ENCODE measurements at regions not wholly inside any gene's neighbourhood (a gene's known extent, or its start where the extent isn't known, plus 50 kb on each side); places are given as distances from the start of the nearest gene placed in this dataset.

GRCh38 chr6:98156580-98156979 lies 677.8 kb upstream of the POU3F2 start:
- no peak overlapping the region for H3K27ac ChIP-seq (ENCODE audit: low read length in 2 of 2)
- WGBS (ENCODE audit: insufficient coverage) = 94% methylated on average over 2 of the region's 2 CpGs
- H3K36me3 ChIP-seq (replicated peaks in 1 of 2; ENCODE audit: control extremely low read depth in 1 of 2, control insufficient read depth in 1 of 2, extremely low read depth in 1 of 2, insufficient read depth in 2 of 2, low read length in 1 of 2) = no peaks in the 10 kb centered on the region
- intact Hi-C loops (cut with micrococcal nuclease) = no loop called here
- no peak overlapping the region for H2AFZ ChIP-seq (ENCODE audit: insufficient read depth, low read depth, low read length, poor library complexity, severe bottlenecking)
- no peak overlapping the region for H3K9ac ChIP-seq (ENCODE audit: low read length)
- H4K20me1 ChIP-seq (ENCODE audit: control insufficient read depth, insufficient read depth, low read length, poor library complexity, severe bottlenecking) = no peaks in the 10 kb centered on the region
- peaks cover 0 to 6% (median 0%) of the 10 kb centered on the region in 3 donors for H3K9me3 ChIP-seq (ENCODE audit: control extremely low read depth in 1 of 3, control insufficient read depth in 2 of 3, insufficient read depth in 1 of 3, low read length in 2 of 3)
- TF ChIP-seq CTCF (IDR thresholded peaks at IDR 0.05) (no peak), EZH2 (IDR thresholded peaks at IDR 0.05; ENCODE audit: borderline replicate concordance, insufficient read depth, low read depth, low read length, poor library complexity, severe bottlenecking) (no peak)
- H3K4me3 ChIP-seq (ENCODE audit: control extremely low read depth in 1 of 5, extremely low read depth in 1 of 5, insufficient read depth in 1 of 5, low read depth in 2 of 5, low read length in 4 of 5) = no peak overlapping the region
- ChIA-PET CTCF (no interaction called here), POLR2A (no interaction called here)
- no peaks in the 10 kb centered on the region for H3K27me3 ChIP-seq (replicated peaks in 1 of 4; ENCODE audit: control extremely low read depth in 1 of 4, control insufficient read depth in 3 of 4, insufficient read depth in 4 of 4, low read length in 3 of 4)
- H3K4me1 ChIP-seq (ENCODE audit: control insufficient read depth in 2 of 2, insufficient read depth in 2 of 2, low read length in 2 of 2) = no peaks in the 10 kb centered on the region
- no peak overlapping the region for H3K27ac Mint-ChIP-seq
- ATAC-seq (ENCODE audit: low read depth) (no peak), DNase-seq (no peak)
- H3K9me3 Mint-ChIP-seq (ENCODE audit: insufficient read depth) = peaks cover 7% of the 10 kb centered on the region
- no peak overlapping the region for H3K4me2 ChIP-seq (replicated peaks; ENCODE audit: low read depth, low read length, poor library complexity, severe bottlenecking)
- no peaks in the 10 kb centered on the region for H3K27me3 Mint-ChIP-seq
- H3K4me3 Mint-ChIP-seq = no peak overlapping the region
- H3K4me1 Mint-ChIP-seq = no peaks in the 10 kb centered on the region
- H3K79me2 ChIP-seq (ENCODE audit: control insufficient read depth, insufficient read depth, low read length) = no peaks in the 10 kb centered on the region

- ChIA-PET POLR2A (no interaction called here), CTCF (no interaction called here)
- Histone ChIP-seq H3K27ac (ENCODE audit: low read length in 2 of 2) (no peak overlapping the region), H3K27me3 (replicated peaks in 1 of 4; ENCODE audit: control extremely low read depth in 1 of 4, control insufficient read depth in 3 of 4, insufficient read depth in 4 of 4, low read length in 3 of 4) (no peaks in the 10 kb centered on the region), H3K9me3 (ENCODE audit: control extremely low read depth in 1 of 3, control insufficient read depth in 2 of 3, insufficient read depth in 1 of 3, low read length in 2 of 3) (peaks cover 0 to 3% (median 0%) of the 10 kb centered on the region in 3 donors), H3K4me3 (ENCODE audit: control extremely low read depth in 1 of 5, extremely low read depth in 1 of 5, insufficient read depth in 1 of 5, low read depth in 2 of 5, low read length in 4 of 5) (no peak overlapping the region), H3K4me1 (ENCODE audit: control insufficient read depth in 2 of 2, insufficient read depth in 2 of 2, low read length in 2 of 2) (no peaks in the 10 kb centered on the region), H3K9ac (ENCODE audit: low read length) (no peak overlapping the region), H2AFZ (ENCODE audit: insufficient read depth, low read depth, low read length, poor library complexity, severe bottlenecking) (no peak overlapping the region), H3K36me3 (replicated peaks in 1 of 2; ENCODE audit: control extremely low read depth in 1 of 2, control insufficient read depth in 1 of 2, extremely low read depth in 1 of 2, insufficient read depth in 2 of 2, low read length in 1 of 2) (no peaks in the 10 kb centered on the region), H4K20me1 (ENCODE audit: control insufficient read depth, insufficient read depth, low read length, poor library complexity, severe bottlenecking) (no peaks in the 10 kb centered on the region), H3K79me2 (ENCODE audit: control insufficient read depth, insufficient read depth, low read length) (no peaks in the 10 kb centered on the region), H3K4me2 (replicated peaks; ENCODE audit: low read depth, low read length, poor library complexity, severe bottlenecking) (no peak overlapping the region)
- intact Hi-C loops (cut with micrococcal nuclease) = no loop called here
- H3K9me3 Mint-ChIP-seq (ENCODE audit: insufficient read depth) = peaks cover 3% of the 10 kb centered on the region
- DNase-seq = no peak
- no peaks in the 10 kb centered on the region for H3K4me1 Mint-ChIP-seq
- H3K4me3 Mint-ChIP-seq = no peak overlapping the region
- no peak overlapping the region for H3K27ac Mint-ChIP-seq
- ATAC-seq (ENCODE audit: low read depth) = no peak
- no peak for TF ChIP-seq EZH2 (IDR thresholded peaks at IDR 0.05; ENCODE audit: borderline replicate concordance, insufficient read depth, low read depth, low read length, poor library complexity, severe bottlenecking)
- 100% methylated on average over 1 of the region's 8 CpGs for WGBS (ENCODE audit: insufficient coverage)
- no peaks in the 10 kb centered on the region for H3K27me3 Mint-ChIP-seq
Observed at GRCh38 chr6:98179606-98180005, 654.8 kb upstream of the POU3F2 start.

Data from B cell (primary cell).